ENCODE measurements at regions not wholly inside any gene's neighbourhood (a gene's known extent, or its start where the extent isn't known, plus 50 kb on each side); places are given as distances from the start of the nearest gene placed in this dataset.
"Not testable (repeated sequence)": the region's sequence is repeated elsewhere in the genome, so short reads cannot be mapped to it uniquely, and the experiment has no call there.

DNA sequence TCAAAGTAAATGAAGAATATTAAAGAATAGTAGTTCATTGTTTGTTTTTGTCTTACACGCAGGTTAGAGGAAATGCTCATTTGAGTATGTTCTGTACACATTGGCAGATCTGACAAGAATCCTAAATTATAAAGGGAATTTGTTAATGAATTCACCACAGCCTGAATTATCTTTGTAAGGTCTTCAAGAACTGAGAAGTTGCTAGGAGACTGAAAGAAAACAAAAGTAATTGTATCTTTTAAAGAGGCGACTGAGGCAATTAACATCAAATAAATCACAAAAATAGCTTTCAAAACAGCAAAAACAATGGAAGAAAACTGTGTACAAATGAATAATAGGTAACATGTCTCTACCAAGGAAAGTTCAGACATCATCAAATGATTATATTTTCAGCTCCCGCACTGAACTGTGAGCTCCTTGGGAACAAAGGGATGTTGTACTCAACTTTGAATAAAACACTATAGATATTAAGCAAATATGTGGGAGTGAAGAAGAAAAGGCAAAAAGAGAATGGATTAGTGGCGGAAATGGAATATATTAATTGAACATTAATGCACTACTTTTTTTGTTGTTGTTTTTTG lies 51.7 kb upstream of the ATIC start:
- ChIA-PET POLR2A (ENCODE audit: low non-redundant PET) (no interaction called here), CTCF (no interaction called here)
- TF ChIP-seq, protein P1, sequence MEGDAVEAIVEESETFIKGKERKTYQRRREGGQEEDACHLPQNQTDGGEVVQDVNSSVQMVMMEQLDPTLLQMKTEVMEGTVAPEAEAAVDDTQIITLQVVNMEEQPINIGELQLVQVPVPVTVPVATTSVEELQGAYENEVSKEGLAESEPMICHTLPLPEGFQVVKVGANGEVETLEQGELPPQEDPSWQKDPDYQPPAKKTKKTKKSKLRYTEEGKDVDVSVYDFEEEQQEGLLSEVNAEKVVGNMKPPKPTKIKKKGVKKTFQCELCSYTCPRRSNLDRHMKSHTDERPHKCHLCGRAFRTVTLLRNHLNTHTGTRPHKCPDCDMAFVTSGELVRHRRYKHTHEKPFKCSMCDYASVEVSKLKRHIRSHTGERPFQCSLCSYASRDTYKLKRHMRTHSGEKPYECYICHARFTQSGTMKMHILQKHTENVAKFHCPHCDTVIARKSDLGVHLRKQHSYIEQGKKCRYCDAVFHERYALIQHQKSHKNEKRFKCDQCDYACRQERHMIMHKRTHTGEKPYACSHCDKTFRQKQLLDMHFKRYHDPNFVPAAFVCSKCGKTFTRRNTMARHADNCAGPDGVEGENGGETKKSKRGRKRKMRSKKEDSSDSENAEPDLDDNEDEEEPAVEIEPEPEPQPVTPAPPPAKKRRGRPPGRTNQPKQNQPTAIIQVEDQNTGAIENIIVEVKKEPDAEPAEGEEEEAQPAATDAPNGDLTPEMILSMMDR (conservative IDR thresholded peaks at IDR 0.05; ENCODE audit: low read depth): no peak
- H3K27ac ChIP-seq: no peak overlapping the region
- no peak for DNase-seq (ENCODE audit: low spot score)

DNA sequence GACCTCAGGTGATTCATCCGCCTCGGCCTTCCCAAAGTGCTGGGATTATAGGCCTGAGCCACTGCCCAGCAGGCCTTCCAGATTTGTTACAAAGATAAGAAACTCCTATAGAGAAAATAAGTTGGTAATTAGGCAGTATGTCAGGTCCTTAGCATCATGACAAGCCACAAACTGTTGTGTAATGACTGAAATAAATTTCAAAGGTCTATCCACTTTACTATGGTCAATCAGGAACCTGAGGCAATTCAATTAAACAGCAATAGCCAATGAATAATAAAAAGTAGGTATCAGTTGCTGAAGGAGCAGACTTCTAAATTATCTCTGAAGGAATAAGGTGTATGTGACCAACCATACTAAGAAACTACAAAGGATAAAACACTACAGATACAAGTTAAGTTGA lies 62.4 kb upstream of the ATIC start:
- CTCF ChIA-PET: no interaction called here
- POLR2A ChIA-PET (ENCODE audit: low non-redundant PET): no interaction called here
- H3K27ac ChIP-seq: no peak overlapping the region
- TF ChIP-seq, protein P1 (conservative IDR thresholded peaks at IDR 0.05; ENCODE audit: low read depth): no peak
- DNase-seq (ENCODE audit: low spot score): no peak

DNA sequence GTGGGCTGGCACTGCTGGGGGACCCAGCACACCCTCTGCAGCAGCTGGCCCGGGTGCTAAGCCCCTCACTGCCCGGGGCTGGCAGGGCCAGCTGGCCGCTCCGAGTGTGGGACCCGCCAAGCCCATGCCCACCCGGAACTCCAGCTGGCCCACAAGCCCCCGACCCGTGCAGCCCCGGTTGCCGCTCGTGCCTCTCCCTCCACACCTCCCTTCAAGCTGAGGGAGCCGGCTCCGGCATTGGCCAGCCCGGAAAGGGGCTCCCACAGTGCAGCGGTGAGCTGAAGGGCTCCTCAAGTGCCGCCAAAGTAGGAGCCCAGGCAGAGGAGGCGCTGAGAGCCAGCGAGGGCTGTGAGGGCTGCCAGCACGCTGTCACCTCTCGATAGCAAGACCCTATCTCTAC lies 65.9 kb upstream of the ATIC start:
- ChIA-PET CTCF (interaction anchor here (0.6 kb wide), 1 partner anchor 257 kb away, joined by 4 read pairs; no protein-coding TSS in a partner anchor), POLR2A (ENCODE audit: low non-redundant PET) (interaction anchor here (0.7 kb wide), 1 partner anchor 25 kb away, joined by 3 read pairs; no protein-coding TSS in a partner anchor)
- H3K27ac ChIP-seq; DNase-seq (ENCODE audit: low spot score): not testable (repeated sequence)

DNA sequence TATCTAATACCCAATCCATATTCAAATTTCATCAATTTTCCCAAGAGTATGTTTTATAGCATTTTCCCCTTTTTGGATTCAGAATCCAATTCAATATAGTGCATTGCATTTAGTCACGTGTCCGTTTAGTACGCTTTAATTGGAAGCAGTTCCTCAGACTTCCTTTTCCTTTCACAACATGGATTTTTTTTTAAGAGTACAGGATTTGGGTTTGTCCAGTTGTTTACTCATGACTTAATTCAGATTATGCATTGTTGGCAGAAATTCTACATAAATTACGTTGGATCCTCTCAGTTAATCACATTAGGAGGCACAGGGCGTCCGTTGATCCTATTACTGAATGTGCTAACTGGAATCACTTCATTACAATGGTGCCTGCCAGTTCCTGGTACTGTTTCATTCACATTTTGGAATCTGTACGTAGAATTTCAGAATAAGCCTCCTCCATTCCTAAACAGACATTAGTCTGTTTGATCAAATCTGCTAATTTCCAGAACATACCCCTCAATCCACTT lies 70.0 kb upstream of the ATIC start:
- POLR2A ChIA-PET (ENCODE audit: low non-redundant PET): no interaction called here
- TF ChIP-seq, protein P1 (conservative IDR thresholded peaks at IDR 0.05; ENCODE audit: low read depth): no peak
- CTCF ChIA-PET: interaction anchor here (0.7 kb wide), 2 partner anchors 22 to 1939 kb away, joined by 3 to 5 read pairs; no protein-coding TSS in a partner anchor
- no peak overlapping the region for H3K27ac ChIP-seq
- DNase-seq (ENCODE audit: low spot score): no peak

DNA sequence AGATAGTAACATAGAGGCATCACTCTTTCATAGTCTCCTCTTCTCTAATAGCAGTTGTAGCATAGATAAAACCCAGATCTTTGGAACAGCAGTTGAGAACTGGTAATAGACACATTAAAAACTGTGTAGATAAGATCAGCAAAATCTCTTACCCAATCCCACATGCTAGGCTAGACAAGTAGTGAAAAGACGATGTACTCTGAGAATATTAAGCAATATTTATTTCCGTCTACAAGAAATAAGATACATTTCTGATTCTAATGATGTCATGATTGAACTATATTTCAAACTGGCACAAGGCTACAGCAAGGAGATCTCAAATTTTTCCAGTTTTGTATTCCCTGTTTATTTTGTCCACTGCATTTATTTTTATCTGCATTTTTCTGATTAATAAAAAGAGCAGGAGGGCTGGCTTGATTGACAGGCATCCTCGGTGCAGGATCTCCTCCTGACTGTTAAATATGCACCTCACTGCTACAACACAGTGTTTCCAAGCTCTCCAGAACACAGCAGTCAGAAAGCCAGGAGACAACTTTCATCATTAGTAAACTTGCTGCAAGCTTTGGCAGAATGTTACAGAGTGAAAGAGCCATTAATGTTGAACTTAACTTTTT lies 73.3 kb upstream of the ATIC start:
- TF ChIP-seq, protein P1 (conservative IDR thresholded peaks at IDR 0.05; ENCODE audit: low read depth): no peak

DNA sequence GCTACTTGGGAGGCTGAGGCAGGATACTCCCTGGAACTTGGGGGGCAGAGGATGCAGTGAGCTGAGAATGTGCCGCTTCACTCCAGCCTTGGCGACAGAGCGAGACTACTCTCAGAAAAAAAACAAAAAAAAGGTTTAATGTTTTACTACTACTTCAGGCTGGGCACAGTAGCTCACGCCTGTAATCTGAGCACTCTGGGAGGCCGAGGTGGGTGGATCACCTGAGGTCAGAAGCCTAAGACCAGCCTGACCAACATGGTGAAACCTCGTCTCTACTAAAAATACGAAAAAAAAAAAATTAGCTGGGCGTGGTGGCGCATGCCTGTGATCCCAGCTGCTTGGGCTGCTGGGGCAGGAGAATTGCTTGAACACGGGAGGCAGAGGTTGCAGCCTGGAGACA lies 75.7 kb upstream of the ATIC start:
- ChIA-PET POLR2A (ENCODE audit: low non-redundant PET) (no interaction called here), CTCF (interaction anchor here (0.6 to 0.8 kb wide), 3 partner anchors 200 to 275 kb away, joined by 4 to 8 read pairs (median 4); no protein-coding TSS in a partner anchor)
- no peak for DNase-seq (ENCODE audit: low spot score)
- no peak overlapping the region for H3K27ac ChIP-seq
- TF ChIP-seq, protein P1 (conservative IDR thresholded peaks at IDR 0.05; ENCODE audit: low read depth): no peak

More for the DNA sequence above, 73.3 kb upstream of the ATIC start:
- CTCF ChIA-PET: interaction anchor here (0.6 to 0.7 kb wide), 2 partner anchors 664 to 928 kb away, joined by 3 read pairs; no protein-coding TSS in a partner anchor
- no peak for DNase-seq (ENCODE audit: low spot score)
- POLR2A ChIA-PET (ENCODE audit: low non-redundant PET): no interaction called here
- no peak overlapping the region for H3K27ac ChIP-seq

DNA sequence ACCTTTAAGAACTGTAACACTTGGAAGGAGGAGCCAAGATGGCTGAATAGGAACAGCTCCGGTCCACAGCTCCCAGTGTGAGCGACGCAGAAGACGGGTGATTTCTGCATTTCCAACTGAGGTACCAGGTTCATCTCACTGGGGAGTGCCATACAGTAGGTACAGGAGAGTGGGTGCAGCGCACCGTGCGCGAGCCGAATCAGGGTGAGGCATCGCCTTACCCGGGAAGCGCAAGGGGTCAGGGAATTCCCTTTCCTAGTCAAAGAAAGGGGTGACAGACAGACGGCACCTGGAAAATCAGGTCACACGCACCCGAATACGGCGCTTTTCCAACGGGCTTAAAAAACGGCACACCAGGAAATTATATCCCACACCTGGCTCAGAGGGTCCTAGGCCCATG lies 81.8 kb upstream of the ABCA12 start:
- H3K27ac ChIP-seq; POLR2A ChIA-PET (ENCODE audit: low non-redundant PET); DNase-seq (ENCODE audit: low spot score): not testable (repeated sequence)
- CTCF ChIA-PET: interaction anchor here (0.6 kb wide), 1 partner anchor 21 kb away, joined by 5 read pairs; no protein-coding TSS in a partner anchor

Data from RWPE1 (cell line).